Ishikawa (cell line): ENCODE measurements at regions not wholly inside any gene's neighbourhood (a gene's known extent, or its start where the extent isn't known, plus 50 kb on each side); places are given as distances from the start of the nearest gene placed in this dataset.

ENCODE experiments used
- CEBPB ChIP-seq: IDR thresholded peaks from 2 replicates; pipeline ENCODE4 v1.6.1; 2012
- EGR1 ChIP-seq: IDR thresholded peaks from 2 replicates; pipeline ENCODE4 v1.6.1; 2012
- RAD21 ChIP-seq: IDR thresholded peaks from 2 replicates; pipeline ENCODE4 v1.6.1; 2012; ENCODE audit warnings: low read depth
- TF ChIP-seq, protein P1 (sequence below): IDR thresholded peaks from 2 replicates; pipeline ENCODE4 v1.6.1; 2012

DNA sequence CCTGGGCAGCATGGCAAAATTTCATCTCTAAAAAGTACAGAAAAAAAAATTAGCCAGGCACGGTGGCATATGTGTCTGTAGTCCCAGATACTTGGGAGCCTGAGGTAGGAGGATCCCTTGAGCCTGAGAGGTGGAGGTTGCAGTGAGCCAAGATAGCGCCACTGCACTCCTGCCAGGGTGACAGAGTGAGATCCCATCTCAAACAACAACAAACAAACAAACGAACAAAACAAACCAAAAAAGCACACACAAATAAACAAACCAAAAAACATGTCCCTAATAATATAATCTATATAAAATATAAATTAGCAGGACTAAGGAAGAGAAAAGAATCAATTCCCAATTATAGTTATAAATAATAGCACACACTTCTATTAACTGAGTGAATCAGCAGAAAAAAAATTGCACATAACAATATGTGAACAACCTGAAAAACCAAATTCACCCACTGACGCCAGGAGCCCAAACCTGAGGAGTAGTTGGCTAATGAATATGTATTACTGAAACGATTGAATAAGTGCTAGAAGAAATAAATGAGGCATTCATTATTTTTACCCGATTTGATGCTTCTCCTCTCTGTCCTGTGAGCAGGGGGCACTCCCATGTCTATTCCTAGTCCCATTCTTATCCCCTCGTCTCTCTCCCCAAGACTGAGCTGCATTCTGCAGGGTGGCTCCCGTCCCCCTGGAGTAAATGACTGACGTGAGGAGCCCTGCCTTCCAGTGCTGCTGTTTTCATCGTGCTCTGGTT, 108.2 kb upstream of the TOP3B start:
- TF ChIP-seq CEBPB (no peak), EGR1 (no peak), RAD21 (no peak)
- TF ChIP-seq, protein P1, sequence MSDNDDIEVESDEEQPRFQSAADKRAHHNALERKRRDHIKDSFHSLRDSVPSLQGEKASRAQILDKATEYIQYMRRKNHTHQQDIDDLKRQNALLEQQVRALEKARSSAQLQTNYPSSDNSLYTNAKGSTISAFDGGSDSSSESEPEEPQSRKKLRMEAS = no peak
